Calu3 (cell line): ENCODE measurements at regions not wholly inside any gene's neighbourhood (a gene's known extent, or its start where the extent isn't known, plus 50 kb on each side); places are given as distances from the start of the nearest gene placed in this dataset.

Experiments used
- BruUV-seq: library from RNA; stranded (reverse); fragments of 400-500 nt; replicated peaks from 2 replicates; lab custom pipeline; 2021; lab: Mats Ljungman, UMichigan
- CTCF ChIA-PET: fragments of 300-600 bp; sonication (Branson Sonifier 250); formaldehyde crosslinking; loops from one replicate; lab custom pipeline; 2022; ENCODE audit warnings: antibody characterized with exemption; lab: Charles Lee
- DNase-seq: peaks from one replicate; pipeline ENCODE4 v3.0.0; 2022
- H3K27ac Mint-ChIP-seq: one replicate; pipeline ENCODE4 v1.8.0; 2022; ENCODE audit warnings: mixed read lengths; ENCODE audit not compliant: unreplicated experiment
- H3K27me3 Mint-ChIP-seq: one replicate; pipeline ENCODE4 v1.8.0; 2022; ENCODE audit warnings: mixed read lengths; ENCODE audit not compliant: unreplicated experiment
- H3K36me3 Mint-ChIP-seq: one replicate; pipeline ENCODE4 v1.8.0; 2022; ENCODE audit warnings: mild to moderate bottlenecking, moderate library complexity, mixed read lengths; ENCODE audit not compliant: insufficient read depth, unreplicated experiment
- H3K4me1 Mint-ChIP-seq: one replicate; pipeline ENCODE4 v1.8.0; 2022; ENCODE audit warnings: mild to moderate bottlenecking, low read depth, mixed read lengths; ENCODE audit not compliant: unreplicated experiment
- H3K4me3 Mint-ChIP-seq: one replicate; pipeline ENCODE4 v1.8.0; 2022; ENCODE audit warnings: mild to moderate bottlenecking, low read depth, moderate library complexity, mixed read lengths; ENCODE audit not compliant: unreplicated experiment
- H3K9me3 Mint-ChIP-seq: one replicate; pipeline ENCODE4 v1.8.0; 2022; ENCODE audit warnings: low read depth, mixed read lengths; ENCODE audit not compliant: unreplicated experiment
- CTCF ChIP-seq: fragments of 200-600 bp; IDR thresholded peaks from one replicate; pipeline ENCODE4 v1.8.0; 2022; ENCODE audit warnings: antibody characterized with exemption; ENCODE audit not compliant: unreplicated experiment
- intact Hi-C: fragments of 100-400 bp; cut with micrococcal nuclease; formaldehyde crosslinking; loops from one replicate; pipeline ENCODE4 v1.10.0; 2022; ENCODE audit not compliant: unreplicated experiment

GRCh38 chr7:8809320-8809719 is 375.9 kb downstream of the NXPH1 start:
- Mint-ChIP-seq H3K9me3 (no peaks in the 10 kb centered on the region), H3K4me1 (no peaks in the 10 kb centered on the region), H3K36me3 (no peaks in the 10 kb centered on the region), H3K27me3 (no peaks in the 10 kb centered on the region), H3K27ac (no peak overlapping the region), H3K4me3 (no peak overlapping the region)
- intact Hi-C loops, result no loop called here
- TF ChIP-seq CTCF, result no peak
- DNase-seq, result no peak
- BruUV-seq, result no TSS peak
- CTCF ChIA-PET, result interaction anchor here (0.6 kb wide), 1 partner anchor 81 kb away, joined by 3 read pairs; no protein-coding TSS in a partner anchor

- intact Hi-C loops, result no loop called here
- Mint-ChIP-seq H3K4me1 (no peaks in the 10 kb centered on the region), H3K4me3 (no peak overlapping the region), H3K27me3 (no peaks in the 10 kb centered on the region), H3K9me3 (no peaks in the 10 kb centered on the region), H3K27ac (no peak overlapping the region), H3K36me3 (no peaks in the 10 kb centered on the region)
- CTCF ChIA-PET, result no interaction called here
- BruUV-seq, result no TSS peak
- no peak for DNase-seq
- no peak for TF ChIP-seq CTCF
These were observed 384.1 kb downstream of the NXPH1 start for GRCh38 chr7:8817448-8818036.

GRCh38 chr7:8818406-8818805 is 385.0 kb downstream of the NXPH1 start:
- no peak for TF ChIP-seq CTCF
- CTCF ChIA-PET, result no interaction called here
- no peaks in the 10 kb centered on the region for H3K27me3 Mint-ChIP-seq
- DNase-seq, result no peak
- intact Hi-C loops, result no loop called here
- H3K36me3 Mint-ChIP-seq, result no peaks in the 10 kb centered on the region
- BruUV-seq, result no TSS peak
- peaks cover 2% of the 10 kb centered on the region for H3K9me3 Mint-ChIP-seq
- no peak overlapping the region for H3K4me3 Mint-ChIP-seq
- no peaks in the 10 kb centered on the region for H3K4me1 Mint-ChIP-seq
- no peak overlapping the region for H3K27ac Mint-ChIP-seq

GRCh38 chr7:8822595-8822994 is 389.2 kb downstream of the NXPH1 start:
- no peak for TF ChIP-seq CTCF
- no TSS peak for BruUV-seq
- no peaks in the 10 kb centered on the region for H3K27me3 Mint-ChIP-seq
- no peaks in the 10 kb centered on the region for H3K36me3 Mint-ChIP-seq
- peaks cover 2% of the 10 kb centered on the region for H3K9me3 Mint-ChIP-seq
- H3K4me3 Mint-ChIP-seq, result no peak overlapping the region
- H3K27ac Mint-ChIP-seq, result no peak overlapping the region
- intact Hi-C loops, result loop anchor here (5.0 kb wide), 1 partner anchor 385 kb away; no protein-coding TSS in a partner anchor
- H3K4me1 Mint-ChIP-seq, result no peaks in the 10 kb centered on the region
- CTCF ChIA-PET, result no interaction called here
- no peak for DNase-seq
